GM21619 (cell line): ENCODE measurements at regions not wholly inside any gene's neighbourhood (a gene's known extent, or its start where the extent isn't known, plus 50 kb on each side); places are given as distances from the start of the nearest gene placed in this dataset.

Experiments
- ATAC-seq: cut with Tn5 transposase; IDR thresholded peaks from one replicate; pipeline ENCODE4 v1.9.1; 2021; ENCODE audit not compliant: unreplicated experiment

DNA sequence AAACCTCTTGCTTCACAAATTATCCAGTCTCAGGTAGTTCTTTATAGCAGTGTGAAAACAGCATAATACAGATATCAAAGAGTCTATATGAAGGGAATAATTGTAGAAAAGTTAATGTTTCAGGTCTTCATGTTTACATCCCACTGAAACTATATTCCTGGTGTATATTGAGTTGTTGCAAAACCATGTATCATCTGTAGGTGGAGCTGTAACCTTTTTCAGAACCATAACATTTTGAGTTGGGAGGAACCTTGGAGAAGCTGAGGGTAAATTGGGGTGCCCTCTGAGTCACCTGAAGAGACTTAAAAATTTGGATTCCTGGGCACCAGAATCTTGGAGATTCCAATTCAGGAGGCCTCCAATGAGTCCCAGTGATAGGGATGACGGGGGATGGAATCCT is 51.9 kb upstream of the TAPT1 start:
- ATAC-seq = no peak
